IgD-negative memory B cell (primary cell): ENCODE measurements at regions not wholly inside any gene's neighbourhood (a gene's known extent, or its start where the extent isn't known, plus 50 kb on each side); places are given as distances from the start of the nearest gene placed in this dataset.

Experiments
- H3K27ac Mint-ChIP-seq, 3 donors: one replicate each; pipeline ENCODE4 v1.8.0; 2020 to 2022; ENCODE audit warnings: mild to moderate bottlenecking in 3 of 3, mixed read lengths in 3 of 3, moderate library complexity in 1 of 3
- H3K27me3 Mint-ChIP-seq: one replicate; pipeline ENCODE4 v1.8.0; 2021; ENCODE audit warnings: mixed read lengths
- H3K36me3 Mint-ChIP-seq: one replicate; pipeline ENCODE4 v1.8.0; 2020; ENCODE audit warnings: mild to moderate bottlenecking, mixed read lengths
- H3K4me1 Mint-ChIP-seq, 3 donors: one replicate each; pipeline ENCODE4 v1.8.0; 2020 to 2022; ENCODE audit warnings: mixed read lengths in 3 of 3, mild to moderate bottlenecking in 1 of 3
- H3K4me3 Mint-ChIP-seq, 4 donors: one replicate each; pipeline ENCODE4 v1.8.0; 2020 to 2022; ENCODE audit warnings: mild to moderate bottlenecking in 4 of 4, mixed read lengths in 4 of 4, moderate library complexity in 3 of 4
- H3K9me3 Mint-ChIP-seq, 3 donors: one replicate each; pipeline ENCODE4 v1.8.0; 2020 to 2021; ENCODE audit warnings: mixed read lengths in 3 of 3, mild to moderate bottlenecking in 1 of 3

GRCh38 chr4:154067786-154068185 lies 278.9 kb upstream of the SFRP2 start:
- Mint-ChIP-seq H3K4me1 (no peaks in the 10 kb centered on the region), H3K27me3 (no peaks in the 10 kb centered on the region), H3K27ac (peak overlapping the region in 1 of 3 donors; percentile 79), H3K36me3 (no peaks in the 10 kb centered on the region), H3K4me3 (no peak overlapping the region), H3K9me3 (peaks cover 0 to 23% (median 20%) of the 10 kb centered on the region in 3 donors)

GRCh38 chr4:154065368-154065767 lies 276.5 kb upstream of the SFRP2 start:
- Mint-ChIP-seq H3K4me3 (no peak overlapping the region), H3K4me1 (no peaks in the 10 kb centered on the region), H3K27ac (no peak overlapping the region), H3K9me3 (peaks cover 0 to 20% (median 20%) of the 10 kb centered on the region in 3 donors), H3K27me3 (no peaks in the 10 kb centered on the region), H3K36me3 (no peaks in the 10 kb centered on the region)

- no peak overlapping the region for H3K4me3 Mint-ChIP-seq
- no peak overlapping the region for H3K27ac Mint-ChIP-seq
- H3K36me3 Mint-ChIP-seq, result no peaks in the 10 kb centered on the region
- H3K4me1 Mint-ChIP-seq, result no peaks in the 10 kb centered on the region
- H3K9me3 Mint-ChIP-seq, result peaks cover 0 to 20% (median 17%) of the 10 kb centered on the region in 3 donors
- no peaks in the 10 kb centered on the region for H3K27me3 Mint-ChIP-seq
Measured at GRCh38 chr4:154064244-154064643, 275.4 kb upstream of the SFRP2 start.

GRCh38 chr4:154049457-154050181 lies 260.7 kb upstream of the SFRP2 start:
- H3K27ac Mint-ChIP-seq, result no peak overlapping the region
- H3K36me3 Mint-ChIP-seq, result peaks cover 3% of the 10 kb centered on the region
- peaks cover 0 to 2% (median 0%) of the 10 kb centered on the region in 3 donors for H3K4me1 Mint-ChIP-seq
- H3K27me3 Mint-ChIP-seq, result no peaks in the 10 kb centered on the region
- no peak overlapping the region for H3K4me3 Mint-ChIP-seq
- H3K9me3 Mint-ChIP-seq, result peaks cover 3 to 23% (median 13%) of the 10 kb centered on the region in 3 donors

GRCh38 chr4:154047733-154048132 lies 258.9 kb upstream of the SFRP2 start:
- Mint-ChIP-seq H3K4me3 (no peak overlapping the region), H3K9me3 (peaks cover 0 to 13% (median 6%) of the 10 kb centered on the region in 3 donors), H3K27me3 (no peaks in the 10 kb centered on the region), H3K4me1 (peaks cover 0 to 2% (median 0%) of the 10 kb centered on the region in 3 donors), H3K27ac (no peak overlapping the region), H3K36me3 (peaks cover 3% of the 10 kb centered on the region)

- Mint-ChIP-seq H3K4me3 (no peak overlapping the region), H3K36me3 (peaks cover 3% of the 10 kb centered on the region), H3K9me3 (peaks cover 0 to 3% (median 0%) of the 10 kb centered on the region in 3 donors), H3K4me1 (no peaks in the 10 kb centered on the region), H3K27ac (no peak overlapping the region), H3K27me3 (peaks cover 1% of the 10 kb centered on the region)
Measured at GRCh38 chr4:154044742-154045485, 256.0 kb upstream of the SFRP2 start.

GRCh38 chr4:154044108-154044531 lies 255.2 kb upstream of the SFRP2 start:
- Mint-ChIP-seq H3K27me3 (peaks cover 1% of the 10 kb centered on the region), H3K9me3 (peaks cover 0 to 3% (median 0%) of the 10 kb centered on the region in 3 donors)

GRCh38 chr4:154041640-154042039 lies 252.8 kb upstream of the SFRP2 start:
- Mint-ChIP-seq H3K27me3 (peaks cover 3% of the 10 kb centered on the region), H3K4me1 (no peaks in the 10 kb centered on the region), H3K4me3 (no peak overlapping the region), H3K9me3 (no peaks in the 10 kb centered on the region), H3K36me3 (no peaks in the 10 kb centered on the region), H3K27ac (no peak overlapping the region)

More at GRCh38 chr4:154044108-154044531, 255.2 kb upstream of the SFRP2 start:
- Mint-ChIP-seq H3K4me1 (no peaks in the 10 kb centered on the region), H3K4me3 (no peak overlapping the region), H3K36me3 (peaks cover 3% of the 10 kb centered on the region), H3K27ac (no peak overlapping the region)

GRCh38 chr4:154039435-154040343 lies 250.8 kb upstream of the SFRP2 start:
- Mint-ChIP-seq H3K27me3 (peaks cover 3% of the 10 kb centered on the region), H3K4me3 (no peak overlapping the region), H3K9me3 (peaks cover 0 to 2% (median 0%) of the 10 kb centered on the region in 3 donors), H3K4me1 (no peaks in the 10 kb centered on the region), H3K27ac (no peak overlapping the region), H3K36me3 (no peaks in the 10 kb centered on the region)

GRCh38 chr4:154036856-154037255 lies 248.0 kb upstream of the SFRP2 start:
- Mint-ChIP-seq H3K27me3 (peaks cover 1% of the 10 kb centered on the region), H3K4me1 (no peaks in the 10 kb centered on the region), H3K27ac (no peak overlapping the region), H3K4me3 (no peak overlapping the region), H3K36me3 (no peaks in the 10 kb centered on the region), H3K9me3 (peaks cover 0 to 8% (median 2%) of the 10 kb centered on the region in 3 donors)

- H3K9me3 Mint-ChIP-seq, result peaks cover 0 to 8% (median 2%) of the 10 kb centered on the region in 3 donors
- no peaks in the 10 kb centered on the region for H3K36me3 Mint-ChIP-seq
- no peaks in the 10 kb centered on the region for H3K4me1 Mint-ChIP-seq
- H3K4me3 Mint-ChIP-seq, result no peak overlapping the region
- no peak overlapping the region for H3K27ac Mint-ChIP-seq
- peaks cover 1% of the 10 kb centered on the region for H3K27me3 Mint-ChIP-seq
Measured at GRCh38 chr4:154035341-154035740, 246.5 kb upstream of the SFRP2 start.

GRCh38 chr4:154033921-154034320 lies 245.0 kb upstream of the SFRP2 start:
- H3K27ac Mint-ChIP-seq, result no peak overlapping the region
- no peaks in the 10 kb centered on the region for H3K36me3 Mint-ChIP-seq
- H3K4me1 Mint-ChIP-seq, result no peaks in the 10 kb centered on the region
- peaks cover 0 to 8% (median 2%) of the 10 kb centered on the region in 3 donors for H3K9me3 Mint-ChIP-seq
- no peak overlapping the region for H3K4me3 Mint-ChIP-seq
- peaks cover 1% of the 10 kb centered on the region for H3K27me3 Mint-ChIP-seq

- no peaks in the 10 kb centered on the region for H3K36me3 Mint-ChIP-seq
- peaks cover 1% of the 10 kb centered on the region for H3K27me3 Mint-ChIP-seq
- peaks cover 0 to 8% (median 2%) of the 10 kb centered on the region in 3 donors for H3K9me3 Mint-ChIP-seq
- no peak overlapping the region for H3K4me3 Mint-ChIP-seq
- H3K4me1 Mint-ChIP-seq, result no peaks in the 10 kb centered on the region
- H3K27ac Mint-ChIP-seq, result no peak overlapping the region
Measured at GRCh38 chr4:154032914-154033313, 244.0 kb upstream of the SFRP2 start.

GRCh38 chr4:154030746-154031145 lies 241.9 kb upstream of the SFRP2 start:
- no peaks in the 10 kb centered on the region for H3K4me1 Mint-ChIP-seq

GRCh38 chr4:154030152-154030551 lies 241.3 kb upstream of the SFRP2 start:
- Mint-ChIP-seq H3K9me3 (peaks cover 0 to 6% (median 2%) of the 10 kb centered on the region in 3 donors), H3K4me3 (no peak overlapping the region), H3K36me3 (no peaks in the 10 kb centered on the region), H3K27ac (no peak overlapping the region), H3K27me3 (peaks cover 2% of the 10 kb centered on the region), H3K4me1 (no peaks in the 10 kb centered on the region)

More at GRCh38 chr4:154030746-154031145, 241.9 kb upstream of the SFRP2 start:
- Mint-ChIP-seq H3K4me3 (no peak overlapping the region), H3K27ac (no peak overlapping the region), H3K27me3 (peaks cover 2% of the 10 kb centered on the region), H3K36me3 (no peaks in the 10 kb centered on the region), H3K9me3 (peaks cover 0 to 6% (median 2%) of the 10 kb centered on the region in 3 donors)
